ENCODE measurements at regions not wholly inside any gene's neighbourhood (a gene's known extent, or its start where the extent isn't known, plus 50 kb on each side); places are given as distances from the start of the nearest gene placed in this dataset.

DNA sequence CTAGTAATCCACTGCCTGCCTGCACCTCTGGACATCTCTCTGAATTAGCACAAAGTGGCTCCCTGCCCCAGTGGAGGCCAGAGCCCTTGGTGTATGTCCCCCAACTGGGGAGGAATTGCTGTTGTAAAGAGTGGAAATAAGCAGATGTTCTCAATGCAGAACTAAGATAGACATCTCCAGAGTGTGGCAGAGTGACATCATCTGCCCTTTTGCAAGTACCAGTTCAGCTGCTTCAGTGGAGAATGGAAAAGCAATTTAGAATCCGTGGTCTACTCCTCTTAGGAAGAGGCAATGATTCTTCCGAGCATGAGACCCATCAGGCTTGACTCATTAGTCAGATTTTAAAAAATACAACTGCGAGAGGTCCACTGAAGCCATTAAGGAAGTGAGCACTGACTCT lies 1512.0 kb upstream of the GOT2 start:
- TF ChIP-seq, protein P1, sequence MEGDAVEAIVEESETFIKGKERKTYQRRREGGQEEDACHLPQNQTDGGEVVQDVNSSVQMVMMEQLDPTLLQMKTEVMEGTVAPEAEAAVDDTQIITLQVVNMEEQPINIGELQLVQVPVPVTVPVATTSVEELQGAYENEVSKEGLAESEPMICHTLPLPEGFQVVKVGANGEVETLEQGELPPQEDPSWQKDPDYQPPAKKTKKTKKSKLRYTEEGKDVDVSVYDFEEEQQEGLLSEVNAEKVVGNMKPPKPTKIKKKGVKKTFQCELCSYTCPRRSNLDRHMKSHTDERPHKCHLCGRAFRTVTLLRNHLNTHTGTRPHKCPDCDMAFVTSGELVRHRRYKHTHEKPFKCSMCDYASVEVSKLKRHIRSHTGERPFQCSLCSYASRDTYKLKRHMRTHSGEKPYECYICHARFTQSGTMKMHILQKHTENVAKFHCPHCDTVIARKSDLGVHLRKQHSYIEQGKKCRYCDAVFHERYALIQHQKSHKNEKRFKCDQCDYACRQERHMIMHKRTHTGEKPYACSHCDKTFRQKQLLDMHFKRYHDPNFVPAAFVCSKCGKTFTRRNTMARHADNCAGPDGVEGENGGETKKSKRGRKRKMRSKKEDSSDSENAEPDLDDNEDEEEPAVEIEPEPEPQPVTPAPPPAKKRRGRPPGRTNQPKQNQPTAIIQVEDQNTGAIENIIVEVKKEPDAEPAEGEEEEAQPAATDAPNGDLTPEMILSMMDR (IDR thresholded peaks at IDR 0.05; ENCODE audit: insufficient read depth, low read length) = no peak
- no peak overlapping the region for H3K4me3 ChIP-seq (ENCODE audit: low read depth, low read length)
- DNase-seq (ENCODE audit: low read depth) = no peak

- TF ChIP-seq, protein P1 (IDR thresholded peaks at IDR 0.05; ENCODE audit: insufficient read depth, low read length) = no peak
- no peak for DNase-seq (ENCODE audit: low read depth)
- H3K4me3 ChIP-seq (ENCODE audit: low read depth, low read length) = no peak overlapping the region
Measured at GRCh38 chr16:60241671-60242070, 1507.6 kb upstream of the GOT2 start.

DNA sequence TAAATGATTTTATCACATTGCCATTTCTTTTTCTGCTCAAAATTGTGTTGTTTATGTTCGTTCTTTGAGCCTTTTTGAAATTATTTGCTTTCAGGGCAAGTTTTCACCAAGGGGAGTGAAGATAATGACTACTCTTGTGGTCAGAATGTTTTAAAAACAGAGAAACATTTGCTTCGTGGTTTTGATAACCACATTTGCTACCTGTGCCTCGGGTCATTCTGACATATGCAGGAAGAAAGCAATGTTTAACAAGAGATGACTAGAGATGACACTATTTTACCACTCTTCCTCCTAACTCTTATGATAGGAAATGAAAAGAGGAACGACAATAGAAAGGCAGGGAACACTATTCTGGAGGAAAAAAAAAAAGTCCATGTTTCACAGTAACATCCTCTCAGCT lies 1496.5 kb upstream of the GOT2 start:
- no peak for DNase-seq (ENCODE audit: low read depth)
- H3K4me3 ChIP-seq (ENCODE audit: low read depth, low read length) = no peak overlapping the region
- TF ChIP-seq, protein P1 (IDR thresholded peaks at IDR 0.05; ENCODE audit: insufficient read depth, low read length) = no peak

DNA sequence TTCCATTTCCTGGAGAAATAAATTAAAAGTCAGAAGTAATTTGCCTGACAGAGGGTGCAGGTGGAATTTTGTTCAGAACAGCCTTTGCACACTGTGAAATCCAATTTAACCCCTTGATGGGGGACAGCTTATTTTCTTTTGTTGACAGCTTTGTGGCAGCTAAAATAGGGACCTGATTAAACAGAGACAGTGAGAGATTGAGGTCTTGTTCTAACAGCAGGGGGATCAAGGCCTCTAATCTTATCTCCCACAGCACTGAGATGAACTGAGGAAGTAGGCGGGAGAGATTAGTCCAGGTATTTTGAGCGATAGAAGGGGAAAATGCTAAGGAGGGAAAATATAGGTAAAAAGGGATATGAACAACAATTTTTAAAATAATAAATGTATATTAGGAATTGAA lies 1491.4 kb upstream of the GOT2 start:
- no peak for DNase-seq (ENCODE audit: low read depth)
- TF ChIP-seq, protein P1 (IDR thresholded peaks at IDR 0.05; ENCODE audit: insufficient read depth, low read length) = no peak

DNA sequence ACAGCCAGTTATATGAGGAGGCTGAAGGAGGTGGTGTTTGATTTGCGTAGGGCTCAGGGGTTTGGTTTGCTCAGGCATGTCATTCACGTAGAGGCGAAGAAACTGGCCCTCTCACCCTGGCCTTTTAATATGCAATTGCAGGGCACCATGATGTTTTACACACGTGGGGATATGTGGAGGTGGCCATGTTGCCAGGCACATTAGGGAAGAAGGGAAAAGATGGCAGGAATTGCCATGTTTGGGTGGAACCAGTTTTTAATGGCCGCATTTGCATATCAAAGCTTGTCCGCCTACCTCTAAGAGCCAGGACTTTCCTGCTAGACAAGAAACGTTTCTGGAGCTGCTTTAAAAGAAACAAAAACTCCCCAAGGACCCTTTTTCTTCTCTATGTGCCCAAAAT lies 1483.7 kb upstream of the GOT2 start:
- H3K4me3 ChIP-seq (ENCODE audit: low read depth, low read length) = no peak overlapping the region

More for the DNA sequence above, 1491.4 kb upstream of the GOT2 start:
- H3K4me3 ChIP-seq (ENCODE audit: low read depth, low read length) = no peak overlapping the region

GRCh38 chr16:60214311-60214710 lies 1480.2 kb upstream of the GOT2 start:
- no peak for DNase-seq (ENCODE audit: low read depth)
- no peak overlapping the region for H3K4me3 ChIP-seq (ENCODE audit: low read depth, low read length)
- TF ChIP-seq, protein P1 (IDR thresholded peaks at IDR 0.05; ENCODE audit: insufficient read depth, low read length) = no peak

More for the DNA sequence above, 1483.7 kb upstream of the GOT2 start:
- no peak for DNase-seq (ENCODE audit: low read depth)
- TF ChIP-seq, protein P1 (IDR thresholded peaks at IDR 0.05; ENCODE audit: insufficient read depth, low read length) = no peak

GRCh38 chr16:60206516-60206915 lies 1472.4 kb upstream of the GOT2 start:
- no peak for DNase-seq (ENCODE audit: low read depth)
- H3K4me3 ChIP-seq (ENCODE audit: low read depth, low read length) = no peak overlapping the region
- TF ChIP-seq, protein P1 (IDR thresholded peaks at IDR 0.05; ENCODE audit: insufficient read depth, low read length) = no peak
